Smooth muscle cell (in vitro differentiated cells): ENCODE measurements at regions not wholly inside any gene's neighbourhood (a gene's known extent, or its start where the extent isn't known, plus 50 kb on each side); places are given as distances from the start of the nearest gene placed in this dataset.

Experiments used
- DNase-seq: peaks from one replicate; lab custom pipeline; 2025; ENCODE audit not compliant: unreplicated experiment; lab: John Stamatoyannopoulos, UW
- H2AFZ ChIP-seq: fragments of 200-600 bp; sonication (generic); 2 replicates; pipeline ENCODE4 v1.6.0; 2016; ENCODE audit warnings: antibody characterized with exemption, low read depth, mild to moderate bottlenecking
- H3F3A ChIP-seq: fragments of 200-600 bp; sonication (generic); 2 replicates; pipeline ENCODE4 v1.6.0; 2017; ENCODE audit warnings: antibody characterized with exemption, low read depth
- H3K27ac ChIP-seq: fragments of 200-600 bp; sonication (generic); 2 replicates; pipeline ENCODE4 v1.5.1; 2016; ENCODE audit warnings: low read depth, mild to moderate bottlenecking
- H3K27me3 ChIP-seq: fragments of 200-600 bp; sonication (generic); 2 replicates; pipeline ENCODE4 v1.6.1; 2016; ENCODE audit warnings: low read depth, mild to moderate bottlenecking
- H3K36me3 ChIP-seq: fragments of 200-600 bp; sonication (generic); 2 replicates; pipeline ENCODE4 v1.5.1; 2016; ENCODE audit warnings: low read depth
- H3K4me1 ChIP-seq: fragments of 200-600 bp; sonication (generic); 2 replicates; pipeline ENCODE4 v1.5.1; 2016; ENCODE audit warnings: low read depth
- H3K4me2 ChIP-seq: fragments of 200-600 bp; sonication (generic); 2 replicates; pipeline ENCODE4 v1.6.0; 2016; ENCODE audit warnings: mild to moderate bottlenecking
- H3K4me3 ChIP-seq: fragments of 200-600 bp; sonication (generic); 2 replicates; pipeline ENCODE4 v1.5.1; 2016; ENCODE audit warnings: mild to moderate bottlenecking
- H3K79me2 ChIP-seq: fragments of 200-600 bp; sonication (generic); 2 replicates; pipeline ENCODE4 v1.6.0; 2016; ENCODE audit warnings: low read depth, mild to moderate bottlenecking
- H3K9ac ChIP-seq: fragments of 200-600 bp; sonication (generic); 2 replicates; pipeline ENCODE4 v1.6.0; 2016; ENCODE audit warnings: low read depth
- H3K9me3 ChIP-seq: fragments of 200-600 bp; sonication (generic); replicated peaks from 2 replicates; pipeline ENCODE4 v1.5.1; 2016; ENCODE audit warnings: low read depth
- H4K20me1 ChIP-seq: fragments of 200-600 bp; sonication (generic); 2 replicates; pipeline ENCODE4 v1.6.0; 2016; ENCODE audit warnings: low read depth
- WGBS: methylation state at CpG from one replicate; pipeline ENCODE4 v1.1.7; 2016; ENCODE audit warnings: low lambda C conversion rate; 5-methylcytosine and 5-hydroxymethylcytosine counted together
- TF ChIP-seq, protein P1 (sequence below): fragments of 200-600 bp; sonication (generic); IDR thresholded peaks from 2 replicates; pipeline ENCODE4 v1.5.1; 2017; ENCODE audit warnings: borderline replicate concordance, mild to moderate bottlenecking, antibody characterized with exemption; ENCODE audit not compliant: insufficient read depth, poor library complexity, severe bottlenecking

DNA sequence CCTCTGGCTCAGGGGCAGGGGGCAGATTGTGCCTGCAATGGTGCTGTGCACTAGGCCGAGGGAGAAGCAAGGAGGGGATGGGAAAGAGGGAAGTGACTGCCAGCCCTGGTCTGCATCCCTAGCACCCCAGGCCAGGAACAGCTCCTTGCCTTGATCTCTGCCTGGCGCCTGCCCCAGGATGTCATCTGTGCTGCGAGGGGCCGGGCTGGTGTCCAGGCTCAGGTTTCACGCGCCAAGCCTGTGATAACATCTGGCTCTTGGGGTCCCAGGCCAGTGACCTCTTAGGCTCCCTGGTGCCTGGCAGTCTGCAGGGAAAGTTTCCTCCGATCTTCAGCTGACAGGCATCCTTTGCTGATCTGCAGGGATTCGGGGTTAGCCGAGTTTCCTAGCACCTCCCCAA is 193.5 kb upstream of the GPR26 start:
- Histone ChIP-seq H3K4me3 (no peak overlapping the region), H3K27ac (no peak overlapping the region), H3K4me2 (no peak overlapping the region), H3K4me1 (peaks cover 19% of the 10 kb centered on the region), H3K36me3 (no peaks in the 10 kb centered on the region), H3K27me3 (no peaks in the 10 kb centered on the region), H3F3A (no peaks in the 10 kb centered on the region), H2AFZ (no peak overlapping the region), H4K20me1 (no peaks in the 10 kb centered on the region), H3K9ac (no peak overlapping the region), H3K9me3 (no peaks in the 10 kb centered on the region), H3K79me2 (no peaks in the 10 kb centered on the region)
- 25% methylated on average over 9 of the region's 9 CpGs for WGBS
- no peak for DNase-seq
- TF ChIP-seq, protein P1, sequence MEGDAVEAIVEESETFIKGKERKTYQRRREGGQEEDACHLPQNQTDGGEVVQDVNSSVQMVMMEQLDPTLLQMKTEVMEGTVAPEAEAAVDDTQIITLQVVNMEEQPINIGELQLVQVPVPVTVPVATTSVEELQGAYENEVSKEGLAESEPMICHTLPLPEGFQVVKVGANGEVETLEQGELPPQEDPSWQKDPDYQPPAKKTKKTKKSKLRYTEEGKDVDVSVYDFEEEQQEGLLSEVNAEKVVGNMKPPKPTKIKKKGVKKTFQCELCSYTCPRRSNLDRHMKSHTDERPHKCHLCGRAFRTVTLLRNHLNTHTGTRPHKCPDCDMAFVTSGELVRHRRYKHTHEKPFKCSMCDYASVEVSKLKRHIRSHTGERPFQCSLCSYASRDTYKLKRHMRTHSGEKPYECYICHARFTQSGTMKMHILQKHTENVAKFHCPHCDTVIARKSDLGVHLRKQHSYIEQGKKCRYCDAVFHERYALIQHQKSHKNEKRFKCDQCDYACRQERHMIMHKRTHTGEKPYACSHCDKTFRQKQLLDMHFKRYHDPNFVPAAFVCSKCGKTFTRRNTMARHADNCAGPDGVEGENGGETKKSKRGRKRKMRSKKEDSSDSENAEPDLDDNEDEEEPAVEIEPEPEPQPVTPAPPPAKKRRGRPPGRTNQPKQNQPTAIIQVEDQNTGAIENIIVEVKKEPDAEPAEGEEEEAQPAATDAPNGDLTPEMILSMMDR = no peak

DNA sequence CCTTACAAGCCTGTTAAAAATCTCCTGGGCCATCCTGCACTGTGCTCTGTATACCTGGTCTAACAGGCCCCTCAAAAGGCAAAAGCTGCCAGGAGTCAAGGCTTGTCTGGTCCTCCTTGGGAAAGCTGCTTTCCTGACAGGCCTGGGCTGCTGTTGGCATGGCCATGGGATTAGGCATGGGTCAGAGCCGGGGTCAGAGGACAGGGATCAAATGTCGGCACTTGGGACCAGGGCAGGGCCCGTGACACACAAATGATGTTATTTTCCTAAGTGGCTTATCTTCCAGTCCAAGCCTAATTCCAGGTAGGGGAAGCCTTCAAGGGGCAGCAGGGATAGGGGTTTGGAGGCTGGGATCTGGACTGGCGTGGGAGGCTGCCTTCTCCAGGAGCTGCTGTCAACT is 191.5 kb upstream of the GPR26 start:
- TF ChIP-seq, protein P1 = no peak
- Histone ChIP-seq H3K9ac (no peak overlapping the region), H3K4me3 (no peak overlapping the region), H3K27me3 (no peaks in the 10 kb centered on the region), H4K20me1 (no peaks in the 10 kb centered on the region), H2AFZ (no peak overlapping the region), H3K36me3 (no peaks in the 10 kb centered on the region), H3K9me3 (no peaks in the 10 kb centered on the region), H3K4me1 (peaks cover 19% of the 10 kb centered on the region), H3F3A (no peaks in the 10 kb centered on the region), H3K4me2 (no peak overlapping the region), H3K27ac (no peak overlapping the region), H3K79me2 (no peaks in the 10 kb centered on the region)
- WGBS = 96% methylated on average over 4 of the region's 4 CpGs
- no peak for DNase-seq

DNA sequence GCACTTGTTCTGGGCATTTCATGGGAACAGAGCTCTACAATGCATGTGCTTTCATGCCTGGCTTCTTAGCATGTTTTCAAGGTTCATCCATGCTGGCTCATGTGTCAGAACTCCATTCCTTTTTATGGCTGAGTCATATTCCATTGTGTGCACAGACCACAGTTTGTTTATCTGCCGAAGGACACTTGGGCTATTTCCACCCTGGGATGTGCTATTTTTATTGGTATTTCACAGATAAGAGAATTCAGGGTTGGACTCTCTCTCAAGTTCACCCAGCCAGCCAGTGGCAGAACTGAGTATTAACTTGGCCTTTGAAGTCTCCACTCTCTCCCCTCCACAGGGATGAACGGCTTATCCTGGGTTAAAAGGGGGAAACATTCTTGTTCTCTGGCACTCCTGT is 190.7 kb upstream of the GPR26 start:
- TF ChIP-seq, protein P1 = no peak
- WGBS = 24% methylated on average over 2 of the region's 2 CpGs
- no peaks in the 10 kb centered on the region for H4K20me1 ChIP-seq
- peaks cover 13% of the 10 kb centered on the region for H3K4me1 ChIP-seq
- H3K4me2 ChIP-seq = no peak overlapping the region
- no peak overlapping the region for H3K4me3 ChIP-seq
- no peaks in the 10 kb centered on the region for H3K27me3 ChIP-seq
- H3F3A ChIP-seq = no peaks in the 10 kb centered on the region
- no peaks in the 10 kb centered on the region for H3K9me3 ChIP-seq
- no peak overlapping the region for H3K27ac ChIP-seq
- H3K79me2 ChIP-seq = no peaks in the 10 kb centered on the region
- H3K36me3 ChIP-seq = no peaks in the 10 kb centered on the region
- no peak overlapping the region for H3K9ac ChIP-seq
- DNase-seq = no peak
- H2AFZ ChIP-seq = no peak overlapping the region

DNA sequence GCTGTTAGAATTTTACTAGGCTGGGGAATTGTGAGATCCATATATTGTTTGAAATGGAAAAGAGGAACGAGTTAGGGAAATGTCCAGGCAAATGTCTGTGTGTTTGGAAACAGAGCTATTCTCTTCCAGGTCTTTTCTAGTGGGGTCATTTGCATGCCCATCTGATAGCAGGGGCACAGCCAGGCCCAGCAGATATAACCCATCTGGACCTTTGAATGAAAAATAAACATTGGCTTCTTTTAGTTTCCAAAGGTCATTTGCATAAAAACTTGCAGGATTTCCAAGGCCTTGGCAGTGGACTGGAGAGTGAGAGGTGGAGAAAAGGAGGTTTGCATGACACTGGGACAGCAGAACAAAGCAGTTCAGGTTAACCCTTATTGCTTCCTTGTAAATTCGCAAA is 188.0 kb upstream of the GPR26 start:
- TF ChIP-seq, protein P1 = no peak
- DNase-seq = no peak
- no peaks in the 10 kb centered on the region for H3K36me3 ChIP-seq
- H3K9me3 ChIP-seq = no peaks in the 10 kb centered on the region
- H2AFZ ChIP-seq = no peak overlapping the region
- no peak overlapping the region for H3K4me2 ChIP-seq
- no peak overlapping the region for H3K27ac ChIP-seq
- no peak overlapping the region for H3K4me3 ChIP-seq
- H4K20me1 ChIP-seq = no peaks in the 10 kb centered on the region
- H3K27me3 ChIP-seq = no peaks in the 10 kb centered on the region
- no peaks in the 10 kb centered on the region for H3F3A ChIP-seq
- peaks cover 20% of the 10 kb centered on the region for H3K4me1 ChIP-seq
- H3K9ac ChIP-seq = no peak overlapping the region
- H3K79me2 ChIP-seq = no peaks in the 10 kb centered on the region
- WGBS = 88% methylated on average over 2 of the region's 2 CpGs
